IPS-18c (cell line): ENCODE measurements at regions not wholly inside any gene's neighbourhood (a gene's known extent, or its start where the extent isn't known, plus 50 kb on each side); places are given as distances from the start of the nearest gene placed in this dataset.
"Not testable (repeated sequence)": the region's sequence is repeated elsewhere in the genome, so short reads cannot be mapped to it uniquely, and the experiment has no call there.

Source experiments
- H3K4me3 ChIP-seq: 2 replicates; pipeline ENCODE4 v1.7.0; 2013; ENCODE audit warnings: low read depth, mild to moderate bottlenecking, low read length, moderate library complexity; ENCODE audit not compliant: insufficient read depth
- H3K9me3 ChIP-seq: one replicate; pipeline ENCODE4 v1.6.1; 2013; ENCODE audit warnings: mild to moderate bottlenecking, low read length, moderate library complexity; ENCODE audit not compliant: control insufficient read depth, insufficient read depth

- H3K9me3 ChIP-seq, result no peaks in the 10 kb centered on the region
- H3K4me3 ChIP-seq, result no peak overlapping the region
These were observed 128.7 kb upstream of the ECI2 start for GRCh38 chr6:4264081-4264480.

- H3K4me3 ChIP-seq, result no peak overlapping the region
- H3K9me3 ChIP-seq, result no peaks in the 10 kb centered on the region
These were observed 127.2 kb upstream of the ECI2 start for GRCh38 chr6:4262526-4262925.

GRCh38 chr6:4259391-4259790, 124.0 kb upstream of the ECI2 start:
- Histone ChIP-seq H3K4me3 (no peak overlapping the region), H3K9me3 (no peaks in the 10 kb centered on the region)

- Histone ChIP-seq H3K9me3 (no peaks in the 10 kb centered on the region), H3K4me3 (no peak overlapping the region)
These were observed 123.4 kb upstream of the ECI2 start for GRCh38 chr6:4258733-4259132.

GRCh38 chr6:4256969-4257368, 121.6 kb upstream of the ECI2 start:
- Histone ChIP-seq H3K9me3 (no peaks in the 10 kb centered on the region), H3K4me3 (no peak overlapping the region)

GRCh38 chr6:4253604-4254231, 118.3 kb upstream of the ECI2 start:
- H3K9me3 ChIP-seq, result no peaks in the 10 kb centered on the region
- no peak overlapping the region for H3K4me3 ChIP-seq

- H3K9me3 ChIP-seq, H3K4me3 ChIP-seq: not testable (repeated sequence)
These were observed 117.1 kb upstream of the ECI2 start for GRCh38 chr6:4252445-4252844.

- no peaks in the 10 kb centered on the region for H3K9me3 ChIP-seq
These were observed 115.3 kb upstream of the ECI2 start for GRCh38 chr6:4250645-4251044.

GRCh38 chr6:4243832-4244231, 108.5 kb upstream of the ECI2 start:
- not testable (repeated sequence) for H3K9me3 ChIP-seq, H3K4me3 ChIP-seq

More at GRCh38 chr6:4250645-4251044, 115.3 kb upstream of the ECI2 start:
- no peak overlapping the region for H3K4me3 ChIP-seq

GRCh38 chr6:4243237-4243636, 107.9 kb upstream of the ECI2 start:
- Histone ChIP-seq H3K4me3 (no peak overlapping the region), H3K9me3 (no peaks in the 10 kb centered on the region)

- H3K4me3 ChIP-seq, result no peak overlapping the region
These were observed 107.2 kb upstream of the ECI2 start for GRCh38 chr6:4242601-4243000.

GRCh38 chr6:4240148-4240547, 104.8 kb upstream of the ECI2 start:
- Histone ChIP-seq H3K9me3 (no peaks in the 10 kb centered on the region), H3K4me3 (no peak overlapping the region)

More at GRCh38 chr6:4242601-4243000, 107.2 kb upstream of the ECI2 start:
- no peaks in the 10 kb centered on the region for H3K9me3 ChIP-seq

GRCh38 chr6:4225161-4225872, 89.9 kb upstream of the ECI2 start:
- Histone ChIP-seq H3K9me3 (peaks cover 4% of the 10 kb centered on the region), H3K4me3 (no peak overlapping the region)

- no peak overlapping the region for H3K4me3 ChIP-seq
- peaks cover 4% of the 10 kb centered on the region for H3K9me3 ChIP-seq
These were observed 88.9 kb upstream of the ECI2 start for GRCh38 chr6:4224067-4224978.

GRCh38 chr6:4220558-4220957, 85.2 kb upstream of the ECI2 start:
- no peak overlapping the region for H3K4me3 ChIP-seq
- peaks cover 8% of the 10 kb centered on the region for H3K9me3 ChIP-seq

- H3K4me3 ChIP-seq, result not testable (repeated sequence)
- H3K9me3 ChIP-seq, result peaks cover 11% of the 10 kb centered on the region
These were observed 83.4 kb upstream of the ECI2 start for GRCh38 chr6:4218619-4219317.

GRCh38 chr6:4212588-4212987, 77.2 kb upstream of the ECI2 start:
- no peak overlapping the region for H3K4me3 ChIP-seq
- peaks cover 9% of the 10 kb centered on the region for H3K9me3 ChIP-seq
